HEK293T (cell line): ENCODE measurements at regions not wholly inside any gene's neighbourhood (a gene's known extent, or its start where the extent isn't known, plus 50 kb on each side); places are given as distances from the start of the nearest gene placed in this dataset.

Experiments
- ARNT ChIP-seq: fragments of 450-650 bp; IDR thresholded peaks from 2 replicates; pipeline ENCODE4 v1.6.1; 2017; ENCODE audit warnings: mild to moderate bottlenecking
- BHLHE40 ChIP-seq: fragments of 450-650 bp; IDR thresholded peaks from 2 replicates; pipeline ENCODE4 v1.6.1; 2016; ENCODE audit warnings: mild to moderate bottlenecking, moderate library complexity, borderline replicate concordance
- CTBP1 ChIP-seq: fragments of 450-650 bp; IDR thresholded peaks from 2 replicates; pipeline ENCODE4 v1.6.1; 2016; ENCODE audit warnings: borderline replicate concordance
- ELF4 ChIP-seq: fragments of 450-650 bp; IDR thresholded peaks from 2 replicates; pipeline ENCODE4 v1.6.1; 2017; ENCODE audit warnings: antibody characterized with exemption
- FOXA1 ChIP-seq: fragments of 450-650 bp; IDR thresholded peaks from 2 replicates; pipeline ENCODE4 v1.6.1; 2016; ENCODE audit warnings: mild to moderate bottlenecking
- FOXK2 ChIP-seq: fragments of 450-650 bp; IDR thresholded peaks from 2 replicates; pipeline ENCODE4 v1.6.1; 2016; ENCODE audit warnings: mild to moderate bottlenecking
- FOXM1 ChIP-seq: fragments of 450-650 bp; IDR thresholded peaks from 2 replicates; pipeline ENCODE4 v1.6.1; 2017; ENCODE audit warnings: mild to moderate bottlenecking, borderline replicate concordance
- HDGF ChIP-seq: fragments of 450-650 bp; IDR thresholded peaks from 2 replicates; pipeline ENCODE4 v1.6.1; 2017; ENCODE audit warnings: antibody characterized with exemption, borderline replicate concordance
- L3MBTL2 ChIP-seq: fragments of 450-650 bp; conservative IDR thresholded peaks from 2 replicates; pipeline ENCODE4 v1.6.1; 2016; ENCODE audit warnings: mild to moderate bottlenecking
- LEF1 ChIP-seq: fragments of 450-650 bp; IDR thresholded peaks from 2 replicates; pipeline ENCODE4 v1.6.1; 2017; ENCODE audit warnings: mild to moderate bottlenecking, borderline replicate concordance
- NFRKB ChIP-seq: fragments of 450-650 bp; IDR thresholded peaks from 2 replicates; pipeline ENCODE4 v1.6.1; 2016; ENCODE audit warnings: mild to moderate bottlenecking, moderate library complexity
- SP1 ChIP-seq: fragments of 450-650 bp; IDR thresholded peaks from 2 replicates; pipeline ENCODE4 v1.6.1; 2017
- SUZ12 ChIP-seq: fragments of 450-650 bp; IDR thresholded peaks from 2 replicates; pipeline ENCODE4 v1.6.1; 2016; ENCODE audit warnings: mild to moderate bottlenecking

GRCh38 chr1:81435175-81435574 is 365.6 kb upstream of the ADGRL2 start:
- TF ChIP-seq SUZ12 (no peak), L3MBTL2 (no peak), FOXK2 (no peak), NFRKB (no peak), LEF1 (no peak), ELF4 (no peak), CTBP1 (no peak), FOXM1 (no peak), ARNT (no peak), HDGF (no peak), BHLHE40 (no peak), SP1 (no peak), FOXA1 (no peak)
